ENCODE measurements at regions not wholly inside any gene's neighbourhood (a gene's known extent, or its start where the extent isn't known, plus 50 kb on each side); places are given as distances from the start of the nearest gene placed in this dataset.
A peak's percentile ranks its signal among the peaks of the same experiment; 100 is the strongest.

- Mint-ChIP-seq H3K36me3 (ENCODE audit: low read depth) (no peaks in the 10 kb centered on the region), H3K27me3 (ENCODE audit: low read depth) (peaks cover 7% of the 10 kb centered on the region), H3K9me3 (ENCODE audit: insufficient read depth) (no peaks in the 10 kb centered on the region), H3K4me1 (ENCODE audit: low read depth) (no peaks in the 10 kb centered on the region), H3K27ac (no peak overlapping the region), H3K4me3 (no peak overlapping the region)
- ChIA-PET POLR2A (no interaction called here), CTCF (interaction anchor here (1.3 kb wide), 1 partner anchor 224 kb away, joined by 4 read pairs; no protein-coding TSS in a partner anchor)
- ATAC-seq (no peak), DNase-seq (no peak)
Measured at GRCh38 chr17:65456368-65457151, 104.9 kb downstream of the AXIN2 start.

GRCh38 chr17:65455972-65456343 is 105.5 kb downstream of the AXIN2 start:
- H3K36me3 Mint-ChIP-seq (ENCODE audit: low read depth), result no peaks in the 10 kb centered on the region
- H3K27me3 Mint-ChIP-seq (ENCODE audit: low read depth), result peaks cover 7% of the 10 kb centered on the region
- POLR2A ChIA-PET, result no interaction called here
- DNase-seq, result peak; percentile 21
- ATAC-seq, result no peak
- H3K4me1 Mint-ChIP-seq (ENCODE audit: low read depth), result no peaks in the 10 kb centered on the region
- H3K9me3 Mint-ChIP-seq (ENCODE audit: insufficient read depth), result no peaks in the 10 kb centered on the region
- CTCF ChIA-PET, result interaction anchor here (1.3 kb wide), 1 partner anchor 224 kb away, joined by 4 read pairs; no protein-coding TSS in a partner anchor
- H3K4me3 Mint-ChIP-seq, result no peak overlapping the region
- H3K27ac Mint-ChIP-seq, result no peak overlapping the region

DNA sequence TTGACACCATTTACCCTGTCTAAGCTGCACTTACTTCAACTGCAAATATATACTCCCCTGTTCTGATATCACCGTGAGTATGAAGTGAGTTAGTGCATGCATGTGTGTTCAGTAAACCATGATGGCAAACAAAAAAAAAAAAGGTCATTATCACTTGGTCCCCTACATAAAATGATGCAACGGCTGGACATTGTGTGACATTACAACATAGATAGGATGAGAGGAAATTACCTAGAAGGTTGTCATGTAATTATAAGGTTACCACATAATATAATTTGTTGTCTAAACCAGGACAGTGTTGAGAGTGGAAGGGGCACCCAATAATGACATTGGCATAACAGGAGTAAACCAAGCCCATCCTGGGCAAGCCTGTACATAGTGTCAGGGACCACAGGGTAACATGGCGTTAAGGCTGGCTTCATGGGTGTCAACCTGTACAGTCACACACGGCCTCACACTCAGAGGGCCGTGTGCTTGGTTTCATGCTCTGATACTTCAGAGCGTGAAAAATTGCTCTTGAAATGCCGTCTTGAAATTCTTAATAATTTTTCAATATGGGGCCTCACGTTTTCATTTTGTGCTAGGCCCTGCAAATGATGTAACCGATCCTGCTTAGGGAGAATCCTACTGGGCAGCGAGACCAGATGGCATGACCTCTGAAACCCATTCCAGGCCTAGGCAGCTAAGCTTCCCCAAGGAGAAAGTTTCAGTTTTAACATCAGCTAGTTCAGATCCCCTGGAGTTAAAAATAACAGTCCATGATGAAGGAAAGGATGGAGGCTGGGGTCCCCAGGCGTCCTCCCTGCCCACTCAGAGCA is 106.1 kb downstream of the AXIN2 start:
- H3K4me3 Mint-ChIP-seq, result no peak overlapping the region
- CTCF ChIA-PET, result interaction anchor here (1.3 kb wide), 1 partner anchor 223 kb away, joined by 4 read pairs; no protein-coding TSS in a partner anchor
- POLR2A ChIA-PET, result no interaction called here

DNA sequence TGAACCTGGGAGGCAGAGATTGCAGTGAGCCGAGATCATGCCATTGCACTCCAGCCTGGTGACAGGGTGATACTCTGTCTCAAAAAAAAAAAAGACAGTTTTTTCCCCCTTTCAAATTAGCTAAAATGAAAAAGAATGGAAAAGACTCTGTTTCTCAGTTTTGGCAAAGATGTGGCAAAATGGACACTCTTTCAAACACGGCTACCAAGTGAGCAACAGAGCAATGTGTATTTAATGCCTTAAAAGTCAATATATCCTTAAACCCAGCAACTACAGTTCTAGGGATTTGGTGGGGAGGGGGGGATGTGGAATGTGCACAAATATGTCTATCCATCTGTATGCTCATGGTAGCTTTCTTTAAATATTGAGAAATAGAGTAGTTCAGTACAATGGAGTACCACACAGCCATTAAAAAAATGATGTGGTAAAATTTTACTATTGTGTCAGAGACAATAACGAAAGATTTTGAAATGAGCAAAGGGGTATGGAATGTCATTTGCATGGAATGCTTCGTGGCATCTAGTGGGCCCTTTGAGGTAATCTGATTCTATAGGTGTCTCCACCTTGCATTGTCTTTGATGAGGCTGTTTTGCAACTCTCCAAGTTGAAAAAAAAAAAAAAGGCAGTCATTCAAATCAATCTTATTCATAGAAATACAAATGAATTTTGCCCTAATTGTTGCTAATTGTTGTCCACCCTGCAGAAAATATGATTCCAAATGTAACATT is 108.1 kb downstream of the AXIN2 start:
- no peak for DNase-seq
- ChIA-PET POLR2A (no interaction called here), CTCF (no interaction called here)
- Mint-ChIP-seq H3K4me3 (no peak overlapping the region), H3K36me3 (ENCODE audit: low read depth) (peaks cover 3% of the 10 kb centered on the region), H3K27me3 (ENCODE audit: low read depth) (peaks cover 5% of the 10 kb centered on the region), H3K4me1 (ENCODE audit: low read depth) (no peaks in the 10 kb centered on the region), H3K9me3 (ENCODE audit: insufficient read depth) (no peaks in the 10 kb centered on the region), H3K27ac (no peak overlapping the region)
- ATAC-seq, result no peak

More for the DNA sequence above, 106.1 kb downstream of the AXIN2 start:
- Mint-ChIP-seq H3K4me1 (ENCODE audit: low read depth) (no peaks in the 10 kb centered on the region), H3K9me3 (ENCODE audit: insufficient read depth) (no peaks in the 10 kb centered on the region), H3K27ac (no peak overlapping the region), H3K27me3 (ENCODE audit: low read depth) (peaks cover 7% of the 10 kb centered on the region), H3K36me3 (ENCODE audit: low read depth) (no peaks in the 10 kb centered on the region)
- no peak for ATAC-seq
- DNase-seq, result no peak

GRCh38 chr17:65449495-65449894 is 112.0 kb downstream of the AXIN2 start:
- Mint-ChIP-seq H3K9me3 (ENCODE audit: insufficient read depth) (no peaks in the 10 kb centered on the region), H3K27ac (no peak overlapping the region), H3K27me3 (ENCODE audit: low read depth) (peaks cover 9% of the 10 kb centered on the region), H3K4me1 (ENCODE audit: low read depth) (no peaks in the 10 kb centered on the region), H3K36me3 (ENCODE audit: low read depth) (peaks cover 3% of the 10 kb centered on the region), H3K4me3 (no peak overlapping the region)
- no peak for ATAC-seq
- DNase-seq, result no peak
- CTCF ChIA-PET, result no interaction called here
- POLR2A ChIA-PET, result no interaction called here

- H3K4me1 Mint-ChIP-seq (ENCODE audit: low read depth), result no peaks in the 10 kb centered on the region
- no peak overlapping the region for H3K27ac Mint-ChIP-seq
- peaks cover 3% of the 10 kb centered on the region for H3K36me3 Mint-ChIP-seq (ENCODE audit: low read depth)
- peaks cover 11% of the 10 kb centered on the region for H3K27me3 Mint-ChIP-seq (ENCODE audit: low read depth)
- ChIA-PET CTCF (no interaction called here), POLR2A (no interaction called here)
- no peak for ATAC-seq
- no peaks in the 10 kb centered on the region for H3K9me3 Mint-ChIP-seq (ENCODE audit: insufficient read depth)
- no peak for DNase-seq
- no peak overlapping the region for H3K4me3 Mint-ChIP-seq
Measured at GRCh38 chr17:65447823-65448222, 113.6 kb downstream of the AXIN2 start.

DNA sequence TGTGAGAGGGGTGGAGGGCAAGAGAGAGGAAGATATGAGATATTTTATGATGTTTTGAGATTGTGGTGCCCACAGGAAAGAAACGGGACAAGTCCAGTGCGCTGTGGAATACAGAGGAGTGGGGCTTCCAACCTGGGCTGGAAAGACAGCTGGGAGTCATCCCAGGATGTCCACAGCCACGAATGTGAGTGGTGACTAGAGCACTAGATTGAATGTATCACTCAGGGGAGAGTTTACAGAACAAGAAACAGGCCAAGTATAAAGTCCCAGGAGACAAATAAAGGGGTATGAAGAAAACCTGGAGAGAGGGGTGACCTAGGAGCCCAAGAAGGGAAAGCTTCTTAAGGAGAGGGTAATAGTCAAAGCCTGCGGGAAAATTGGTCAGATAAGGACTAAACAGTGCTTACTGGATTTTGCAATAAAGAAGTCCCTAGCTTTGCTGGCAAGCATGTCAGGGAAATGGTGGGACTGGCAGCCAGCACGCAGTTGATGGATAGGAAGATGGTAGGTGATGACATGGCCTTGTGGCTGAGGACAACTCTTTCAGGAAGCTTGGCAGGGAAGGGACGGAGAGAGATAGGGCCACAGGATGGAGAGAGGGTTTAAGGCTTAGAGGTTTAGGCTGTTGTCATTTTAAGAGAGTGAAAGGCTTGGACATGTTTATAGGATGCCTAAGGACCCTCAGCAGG is 114.5 kb downstream of the AXIN2 start:
- POLR2A ChIA-PET, result no interaction called here
- no peak overlapping the region for H3K27ac Mint-ChIP-seq
- peaks cover 11% of the 10 kb centered on the region for H3K27me3 Mint-ChIP-seq (ENCODE audit: low read depth)
- peaks cover 3% of the 10 kb centered on the region for H3K36me3 Mint-ChIP-seq (ENCODE audit: low read depth)
- DNase-seq (no peak), ATAC-seq (no peak)
- no peaks in the 10 kb centered on the region for H3K9me3 Mint-ChIP-seq (ENCODE audit: insufficient read depth)
- H3K4me1 Mint-ChIP-seq (ENCODE audit: low read depth), result no peaks in the 10 kb centered on the region
- CTCF ChIA-PET, result interaction anchor here (0.6 kb wide), 1 partner anchor 110 kb away, joined by 3 read pairs; no protein-coding TSS in a partner anchor
- H3K4me3 Mint-ChIP-seq, result no peak overlapping the region

DNA sequence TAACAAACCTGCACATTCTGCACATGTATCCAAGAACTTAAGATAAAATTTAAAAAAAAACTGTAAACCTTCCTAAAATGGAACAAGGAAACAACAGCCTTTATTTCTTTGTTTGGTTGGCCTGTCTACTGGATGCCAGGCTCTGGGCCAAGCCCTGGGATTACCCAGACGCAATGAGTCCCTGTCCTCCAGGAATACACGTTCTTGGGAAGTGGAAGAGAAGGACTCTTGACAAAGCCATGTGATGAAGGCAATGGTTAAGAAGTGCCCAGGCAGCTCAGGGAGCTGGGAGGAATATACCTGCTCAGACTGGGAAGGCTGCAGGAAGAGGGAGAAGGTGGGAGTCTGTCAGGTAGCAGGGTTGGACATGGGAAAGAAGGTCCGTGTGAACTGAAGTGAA is 115.4 kb downstream of the AXIN2 start:
- peaks cover 11% of the 10 kb centered on the region for H3K27me3 Mint-ChIP-seq (ENCODE audit: low read depth)
- ChIA-PET CTCF (no interaction called here), POLR2A (no interaction called here)
- peaks cover 3% of the 10 kb centered on the region for H3K36me3 Mint-ChIP-seq (ENCODE audit: low read depth)
- no peak overlapping the region for H3K4me3 Mint-ChIP-seq
- H3K27ac Mint-ChIP-seq, result no peak overlapping the region
- no peak for DNase-seq
- no peaks in the 10 kb centered on the region for H3K4me1 Mint-ChIP-seq (ENCODE audit: low read depth)
- H3K9me3 Mint-ChIP-seq (ENCODE audit: insufficient read depth), result no peaks in the 10 kb centered on the region
- no peak for ATAC-seq

DNA sequence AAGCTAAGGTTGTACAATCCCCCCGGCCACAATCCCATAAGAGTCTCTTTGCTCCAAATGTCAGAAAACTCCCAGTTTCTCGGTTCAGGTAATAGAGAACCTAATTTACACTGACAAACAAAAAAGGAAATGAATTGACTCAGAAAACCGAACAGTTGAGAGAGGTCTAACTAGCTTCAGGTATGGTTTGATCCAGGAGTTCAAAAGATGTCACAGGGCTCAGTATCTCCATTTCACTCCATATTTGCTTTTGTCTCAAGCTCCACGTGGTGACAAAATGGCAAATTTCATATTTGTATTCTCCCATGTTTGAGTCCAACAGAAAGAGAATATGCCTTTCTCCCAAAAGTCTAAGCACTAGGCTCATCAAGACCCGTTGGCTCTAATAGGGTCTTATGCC is 117.4 kb downstream of the AXIN2 start:
- POLR2A ChIA-PET, result no interaction called here
- Mint-ChIP-seq H3K9me3 (ENCODE audit: insufficient read depth) (no peaks in the 10 kb centered on the region), H3K36me3 (ENCODE audit: low read depth) (no peaks in the 10 kb centered on the region), H3K4me3 (no peak overlapping the region), H3K27me3 (ENCODE audit: low read depth) (peaks cover 13% of the 10 kb centered on the region), H3K4me1 (ENCODE audit: low read depth) (no peaks in the 10 kb centered on the region), H3K27ac (no peak overlapping the region)
- CTCF ChIA-PET, result no interaction called here
- DNase-seq (no peak), ATAC-seq (no peak)

GRCh38 chr17:65442691-65443090 is 118.8 kb downstream of the AXIN2 start:
- POLR2A ChIA-PET, result no interaction called here
- no peaks in the 10 kb centered on the region for H3K36me3 Mint-ChIP-seq (ENCODE audit: low read depth)
- H3K9me3 Mint-ChIP-seq (ENCODE audit: insufficient read depth), result no peaks in the 10 kb centered on the region
- peaks cover 18% of the 10 kb centered on the region for H3K27me3 Mint-ChIP-seq (ENCODE audit: low read depth)
- no peak for ATAC-seq
- no peaks in the 10 kb centered on the region for H3K4me1 Mint-ChIP-seq (ENCODE audit: low read depth)
- DNase-seq, result no peak
- no peak overlapping the region for H3K27ac Mint-ChIP-seq
- no peak overlapping the region for H3K4me3 Mint-ChIP-seq
- CTCF ChIA-PET, result no interaction called here

DNA sequence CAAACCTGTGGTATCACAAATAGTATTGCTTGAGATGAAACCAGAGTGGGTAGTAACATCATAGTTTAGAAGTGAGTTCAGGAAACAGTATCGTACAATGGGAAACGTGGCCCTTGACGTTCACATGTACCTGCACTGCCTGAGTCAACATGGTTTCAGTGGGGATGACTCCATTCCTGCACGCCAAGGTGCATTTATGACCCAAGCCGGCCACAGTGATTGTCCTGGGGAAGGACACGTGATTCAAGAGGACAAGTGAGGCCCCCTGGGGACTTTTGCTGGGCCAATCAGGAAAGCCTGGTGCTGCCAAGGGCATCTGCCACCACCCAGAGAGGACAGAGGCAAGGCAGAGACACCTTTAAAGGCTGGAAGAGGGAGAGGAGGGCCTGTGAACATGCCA is 119.2 kb downstream of the AXIN2 start:
- DNase-seq (no peak), ATAC-seq (no peak)
- H3K9me3 Mint-ChIP-seq (ENCODE audit: insufficient read depth), result no peaks in the 10 kb centered on the region
- ChIA-PET POLR2A (no interaction called here), CTCF (no interaction called here)
- H3K4me3 Mint-ChIP-seq, result no peak overlapping the region
- H3K36me3 Mint-ChIP-seq (ENCODE audit: low read depth), result no peaks in the 10 kb centered on the region
- H3K27me3 Mint-ChIP-seq (ENCODE audit: low read depth), result peaks cover 20% of the 10 kb centered on the region
- H3K4me1 Mint-ChIP-seq (ENCODE audit: low read depth), result no peaks in the 10 kb centered on the region
- H3K27ac Mint-ChIP-seq, result no peak overlapping the region
